ENCODE measurements at regions not wholly inside any gene's neighbourhood (a gene's known extent, or its start where the extent isn't known, plus 50 kb on each side); places are given as distances from the start of the nearest gene placed in this dataset.

GRCh38 chr1:69172003-69173000, 395.4 kb upstream of the LRRC7 start:
- H3K36me3 Mint-ChIP-seq (ENCODE audit: low read depth) = no peaks in the 10 kb centered on the region
- H3K27me3 Mint-ChIP-seq (ENCODE audit: low read depth) = peaks cover 6% of the 10 kb centered on the region
- no peaks in the 10 kb centered on the region for H3K4me1 Mint-ChIP-seq
- no peak overlapping the region for H3K4me3 Mint-ChIP-seq
- H3K9me3 Mint-ChIP-seq = peaks cover 17% of the 10 kb centered on the region
- TF ChIP-seq CTCF (IDR thresholded peaks at IDR 0.05; ENCODE audit: unreplicated experiment in 3 of 3) = no peak
- H3K27ac Mint-ChIP-seq = no peak overlapping the region

- Mint-ChIP-seq H3K4me1 (no peaks in the 10 kb centered on the region), H3K9me3 (peaks cover 7% of the 10 kb centered on the region), H3K27me3 (ENCODE audit: low read depth) (no peaks in the 10 kb centered on the region), H3K27ac (no peak overlapping the region), H3K36me3 (ENCODE audit: low read depth) (no peaks in the 10 kb centered on the region), H3K4me3 (no peak overlapping the region)
- TF ChIP-seq CTCF (IDR thresholded peaks at IDR 0.05; ENCODE audit: unreplicated experiment in 3 of 3) = no peak
These were observed 392.7 kb upstream of the LRRC7 start for GRCh38 chr1:69175053-69175452.

GRCh38 chr1:69180358-69180757, 387.4 kb upstream of the LRRC7 start:
- no peaks in the 10 kb centered on the region for H3K9me3 Mint-ChIP-seq
- H3K4me1 Mint-ChIP-seq = no peaks in the 10 kb centered on the region
- H3K27ac Mint-ChIP-seq = no peak overlapping the region
- no peak overlapping the region for H3K4me3 Mint-ChIP-seq
- no peak for TF ChIP-seq CTCF (IDR thresholded peaks at IDR 0.05; ENCODE audit: unreplicated experiment in 3 of 3)
- no peaks in the 10 kb centered on the region for H3K36me3 Mint-ChIP-seq (ENCODE audit: low read depth)
- no peaks in the 10 kb centered on the region for H3K27me3 Mint-ChIP-seq (ENCODE audit: low read depth)

- Mint-ChIP-seq H3K36me3 (ENCODE audit: low read depth) (no peaks in the 10 kb centered on the region), H3K4me1 (no peaks in the 10 kb centered on the region), H3K27ac (no peak overlapping the region), H3K4me3 (no peak overlapping the region), H3K9me3 (no peaks in the 10 kb centered on the region), H3K27me3 (ENCODE audit: low read depth) (peaks cover 10% of the 10 kb centered on the region)
- no peak for TF ChIP-seq CTCF (IDR thresholded peaks at IDR 0.05; ENCODE audit: unreplicated experiment in 3 of 3)
These were observed 382.3 kb upstream of the LRRC7 start for GRCh38 chr1:69185378-69185777.

GRCh38 chr1:69191335-69191734, 376.4 kb upstream of the LRRC7 start:
- H3K36me3 Mint-ChIP-seq (ENCODE audit: low read depth) = no peaks in the 10 kb centered on the region
- H3K4me1 Mint-ChIP-seq = peaks cover 4% of the 10 kb centered on the region
- H3K9me3 Mint-ChIP-seq = no peaks in the 10 kb centered on the region
- H3K27ac Mint-ChIP-seq = no peak overlapping the region
- H3K27me3 Mint-ChIP-seq (ENCODE audit: low read depth) = peaks cover 16% of the 10 kb centered on the region
- H3K4me3 Mint-ChIP-seq = no peak overlapping the region
- TF ChIP-seq CTCF (IDR thresholded peaks at IDR 0.05; ENCODE audit: unreplicated experiment in 3 of 3) = no peak

GRCh38 chr1:69195136-69195535, 372.6 kb upstream of the LRRC7 start:
- peaks cover 4% of the 10 kb centered on the region for H3K4me1 Mint-ChIP-seq
- H3K27me3 Mint-ChIP-seq (ENCODE audit: low read depth) = peaks cover 7% of the 10 kb centered on the region
- no peaks in the 10 kb centered on the region for H3K9me3 Mint-ChIP-seq
- H3K27ac Mint-ChIP-seq = peak overlapping the region in 2 of 3 experiments; percentile 11 to 28
- no peak overlapping the region for H3K4me3 Mint-ChIP-seq
- H3K36me3 Mint-ChIP-seq (ENCODE audit: low read depth) = no peaks in the 10 kb centered on the region
- no peak for TF ChIP-seq CTCF (IDR thresholded peaks at IDR 0.05; ENCODE audit: unreplicated experiment in 3 of 3)

Data from nephron (organoid).